GM23338 (cell line): ENCODE measurements at regions not wholly inside any gene's neighbourhood (a gene's known extent, or its start where the extent isn't known, plus 50 kb on each side); places are given as distances from the start of the nearest gene placed in this dataset.
A peak's percentile ranks its signal among the peaks of the same experiment; 100 is the strongest.

Source experiments
- ATAC-seq: fragments of 200-7000 bp; cut with Tn5 transposase; 3 replicates; pipeline ENCODE4 v1.9.1; 2020
- DNase-seq: peaks from one replicate; pipeline ENCODE4 v3.0.0-alpha.2; 2015; ENCODE audit warnings: low spot score
- H2AFZ ChIP-seq: fragments of 200-600 bp; sonication (generic); 2 replicates; pipeline ENCODE4 v1.8.0; 2016; ENCODE audit warnings: antibody characterized with exemption, mild to moderate bottlenecking, moderate library complexity
- H3F3A ChIP-seq: fragments of 200-600 bp; sonication (generic); replicated peaks from 2 replicates; pipeline ENCODE4 v1.8.0; 2017; ENCODE audit warnings: antibody characterized with exemption, mixed run types, low read depth
- H3K27ac ChIP-seq: fragments of 200-600 bp; sonication (generic); 2 replicates; pipeline ENCODE4 v1.6.1; 2016; ENCODE audit warnings: low read depth
- H3K27me3 ChIP-seq: fragments of 200-600 bp; sonication (generic); 2 replicates; pipeline ENCODE4 v1.8.0; 2016; ENCODE audit warnings: mild to moderate bottlenecking, mixed run types, moderate library complexity; ENCODE audit not compliant: insufficient read depth
- H3K36me3 ChIP-seq: fragments of 200-600 bp; sonication (generic); 2 replicates; pipeline ENCODE4 v1.8.0; 2016; ENCODE audit warnings: mild to moderate bottlenecking; ENCODE audit not compliant: insufficient read depth
- H3K4me1 ChIP-seq: fragments of 200-600 bp; sonication (generic); 2 replicates; pipeline ENCODE4 v1.8.0; 2016; ENCODE audit warnings: mild to moderate bottlenecking, moderate library complexity; ENCODE audit not compliant: insufficient read depth
- H3K4me2 ChIP-seq: fragments of 200-600 bp; sonication (generic); 2 replicates; pipeline ENCODE4 v1.7.1; 2017; ENCODE audit warnings: mixed run types
- H3K4me3 ChIP-seq: fragments of 200-600 bp; sonication (generic); 2 replicates; pipeline ENCODE4 v1.6.1; 2016; ENCODE audit warnings: mixed run types
- H3K79me2 ChIP-seq: fragments of 200-600 bp; sonication (generic); replicated peaks from 2 replicates; pipeline ENCODE4 v1.8.0; 2017; ENCODE audit warnings: mild to moderate bottlenecking; ENCODE audit not compliant: insufficient read depth
- H3K9me2 ChIP-seq: fragments of 200-600 bp; sonication (generic); 2 replicates; pipeline ENCODE4 v1.8.0; 2017; ENCODE audit not compliant: insufficient read depth
- H4K20me1 ChIP-seq: fragments of 200-600 bp; sonication (generic); replicated peaks from 2 replicates; pipeline ENCODE4 v1.8.0; 2017; ENCODE audit warnings: mild to moderate bottlenecking; ENCODE audit not compliant: insufficient read depth
- H3K27ac Mint-ChIP-seq: 2 replicates; pipeline ENCODE4 v1.8.0; 2020; ENCODE audit warnings: inconsistent platforms, mild to moderate bottlenecking, moderate library complexity, mixed read lengths
- H3K27me3 Mint-ChIP-seq: 3 replicates; pipeline ENCODE4 v1.8.0; 2022; ENCODE audit warnings: low read depth, mild to moderate bottlenecking, moderate library complexity, mixed read lengths, inconsistent platforms; ENCODE audit not compliant: insufficient read depth, poor library complexity
- H3K36me3 Mint-ChIP-seq: 3 replicates; pipeline ENCODE4 v1.8.0; 2021; ENCODE audit warnings: low read depth, mild to moderate bottlenecking, inconsistent platforms, moderate library complexity, mixed read lengths
- H3K4me1 Mint-ChIP-seq: 3 replicates; pipeline ENCODE4 v1.8.0; 2020; ENCODE audit warnings: mild to moderate bottlenecking, inconsistent platforms, mixed read lengths
- H3K4me3 Mint-ChIP-seq: 3 replicates; pipeline ENCODE4 v1.8.0; 2021; ENCODE audit warnings: moderate library complexity, mild to moderate bottlenecking, inconsistent platforms, mixed read lengths
- H3K9me3 Mint-ChIP-seq: 3 replicates; pipeline ENCODE4 v1.8.0; 2020; ENCODE audit warnings: moderate library complexity, mild to moderate bottlenecking, inconsistent platforms, mixed read lengths
- EZH2 ChIP-seq: fragments of 200-600 bp; sonication (generic); IDR thresholded peaks from one replicate; pipeline ENCODE4 v1.8.0; 2017; ENCODE audit warnings: antibody characterized with exemption, mild to moderate bottlenecking, low read depth; ENCODE audit not compliant: unreplicated experiment
- REST ChIP-seq: IDR thresholded peaks from one replicate; pipeline ENCODE4 v1.6.1; 2018; ENCODE audit warnings: antibody characterized with exemption; ENCODE audit not compliant: unreplicated experiment
- TF ChIP-seq, protein P1 (sequence below), 2 experiments: fragments of 200-600 bp in 1 of 2; sonication (generic) in 1 of 2; conservative IDR thresholded peaks; 2 replicates each; pipeline versions ENCODE4 v1.5.1 to v1.6.1; 2016 to 2017; ENCODE audit warnings: antibody characterized with exemption in 2 of 2, low read depth in 2 of 2, mild to moderate bottlenecking in 2 of 2, moderate library complexity in 1 of 2

GRCh38 chr6:44663860-44664634, 276.5 kb downstream of the CDC5L start:
- H3K4me1 Mint-ChIP-seq: peaks cover 78% of the 10 kb centered on the region
- H3K27ac Mint-ChIP-seq: peak overlapping the region; percentile 73

More at GRCh38 chr6:44663860-44664634, 276.5 kb downstream of the CDC5L start:
- no peak for TF ChIP-seq EZH2
- no peak for TF ChIP-seq REST
- TF ChIP-seq, protein P1, sequence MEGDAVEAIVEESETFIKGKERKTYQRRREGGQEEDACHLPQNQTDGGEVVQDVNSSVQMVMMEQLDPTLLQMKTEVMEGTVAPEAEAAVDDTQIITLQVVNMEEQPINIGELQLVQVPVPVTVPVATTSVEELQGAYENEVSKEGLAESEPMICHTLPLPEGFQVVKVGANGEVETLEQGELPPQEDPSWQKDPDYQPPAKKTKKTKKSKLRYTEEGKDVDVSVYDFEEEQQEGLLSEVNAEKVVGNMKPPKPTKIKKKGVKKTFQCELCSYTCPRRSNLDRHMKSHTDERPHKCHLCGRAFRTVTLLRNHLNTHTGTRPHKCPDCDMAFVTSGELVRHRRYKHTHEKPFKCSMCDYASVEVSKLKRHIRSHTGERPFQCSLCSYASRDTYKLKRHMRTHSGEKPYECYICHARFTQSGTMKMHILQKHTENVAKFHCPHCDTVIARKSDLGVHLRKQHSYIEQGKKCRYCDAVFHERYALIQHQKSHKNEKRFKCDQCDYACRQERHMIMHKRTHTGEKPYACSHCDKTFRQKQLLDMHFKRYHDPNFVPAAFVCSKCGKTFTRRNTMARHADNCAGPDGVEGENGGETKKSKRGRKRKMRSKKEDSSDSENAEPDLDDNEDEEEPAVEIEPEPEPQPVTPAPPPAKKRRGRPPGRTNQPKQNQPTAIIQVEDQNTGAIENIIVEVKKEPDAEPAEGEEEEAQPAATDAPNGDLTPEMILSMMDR (conservative IDR thresholded peaks at IDR 0.05; ENCODE audit: low read depth in 2 of 2): no peak
- Histone ChIP-seq H3K4me3 (no peak overlapping the region), H3K4me2 (peak overlapping the region; percentile 48), H2AFZ (no peak overlapping the region), H3K9me2 (peaks cover 2% of the 10 kb centered on the region), H4K20me1 (no peaks in the 10 kb centered on the region), H3K4me1 (peaks cover 48% of the 10 kb centered on the region), H3K36me3 (no peaks in the 10 kb centered on the region), H3F3A (0 out of 2 replicates have a peak, but pooled peaks cover 3% of the 10 kb centered on the region), H3K27me3 (no peaks in the 10 kb centered on the region), H3K79me2 (no peaks in the 10 kb centered on the region), H3K27ac (peak overlapping the region; percentile 94)
- H3K36me3 Mint-ChIP-seq: no peaks in the 10 kb centered on the region; the same call in 2 of the 3 replicates
- ATAC-seq (no peak), DNase-seq (no peak)
- H3K4me3 Mint-ChIP-seq: no peak overlapping the region
- peaks cover 20% of the 10 kb centered on the region for H3K27me3 Mint-ChIP-seq
- no peaks in the 10 kb centered on the region; the same call in 2 of the 3 replicates for H3K9me3 Mint-ChIP-seq
